Activated T-helper 2 cell treated with anti-CD3 and anti-CD28 coated beads, Interferon-gamma antibody, Interleukin-2, Interleukin-4, amounts not matched to agents 10 μg/mL and 5 μg/mL and 100 μg/mL, durations not matched to agents 14 hours and 24 hours and 36 hours (primary cell): ENCODE measurements at regions not wholly inside any gene's neighbourhood (a gene's known extent, or its start where the extent isn't known, plus 50 kb on each side); places are given as distances from the start of the nearest gene placed in this dataset.

ENCODE experiments used
- DNase-seq: peaks from one replicate; pipeline ENCODE4 v3.0.0; 2021; ENCODE audit warnings: low spot score
- H3K27ac Mint-ChIP-seq: one replicate; pipeline ENCODE4 v1.8.0; 2021; ENCODE audit warnings: mixed read lengths
- H3K27me3 Mint-ChIP-seq: one replicate; pipeline ENCODE4 v1.8.0; 2021; ENCODE audit warnings: low read depth, mixed read lengths
- H3K36me3 Mint-ChIP-seq: one replicate; pipeline ENCODE4 v1.8.0; 2021; ENCODE audit warnings: low read depth, mixed read lengths
- H3K4me1 Mint-ChIP-seq: one replicate; pipeline ENCODE4 v1.8.0; 2021; ENCODE audit warnings: low read depth, mixed read lengths
- H3K4me3 Mint-ChIP-seq: one replicate; pipeline ENCODE4 v1.8.0; 2021; ENCODE audit warnings: low read depth, mild to moderate bottlenecking, moderate library complexity, mixed read lengths
- H3K9me3 Mint-ChIP-seq: one replicate; pipeline ENCODE4 v1.8.0; 2021; ENCODE audit warnings: mixed read lengths
- intact Hi-C: fragments of 100-400 bp; cut with micrococcal nuclease; formaldehyde crosslinking; loops from one replicate; pipeline ENCODE4 v1.15.1; 2023

- Mint-ChIP-seq H3K27me3 (peaks cover 14% of the 10 kb centered on the region), H3K4me1 (no peaks in the 10 kb centered on the region), H3K27ac (no peak overlapping the region), H3K4me3 (no peak overlapping the region), H3K36me3 (no peaks in the 10 kb centered on the region), H3K9me3 (no peaks in the 10 kb centered on the region)
- DNase-seq, result no peak
- intact Hi-C loops, result no loop called here
Measured at GRCh38 chr6:71403422-71404134, 115.0 kb downstream of the OGFRL1 start.

- peaks cover 17% of the 10 kb centered on the region for H3K27me3 Mint-ChIP-seq
- no peak for DNase-seq
- H3K27ac Mint-ChIP-seq, result no peak overlapping the region
- H3K4me1 Mint-ChIP-seq, result no peaks in the 10 kb centered on the region
- H3K36me3 Mint-ChIP-seq, result no peaks in the 10 kb centered on the region
- intact Hi-C loops, result no loop called here
- no peak overlapping the region for H3K4me3 Mint-ChIP-seq
- H3K9me3 Mint-ChIP-seq, result no peaks in the 10 kb centered on the region
Measured at GRCh38 chr6:71404145-71404966, 115.7 kb downstream of the OGFRL1 start.

GRCh38 chr6:71404967-71405278 lies 116.3 kb downstream of the OGFRL1 start:
- H3K4me1 Mint-ChIP-seq, result no peaks in the 10 kb centered on the region
- H3K4me3 Mint-ChIP-seq, result no peak overlapping the region
- no peak for DNase-seq
- H3K27ac Mint-ChIP-seq, result no peak overlapping the region
- H3K27me3 Mint-ChIP-seq, result peaks cover 17% of the 10 kb centered on the region
- H3K36me3 Mint-ChIP-seq, result no peaks in the 10 kb centered on the region
- intact Hi-C loops, result no loop called here
- no peaks in the 10 kb centered on the region for H3K9me3 Mint-ChIP-seq

- Mint-ChIP-seq H3K36me3 (no peaks in the 10 kb centered on the region), H3K9me3 (peaks cover under 1% of the 10 kb centered on the region)
Measured at GRCh38 chr6:71405416-71405815, 116.8 kb downstream of the OGFRL1 start.

GRCh38 chr6:71406865-71407860 lies 118.6 kb downstream of the OGFRL1 start:
- intact Hi-C loops, result no loop called here
- Mint-ChIP-seq H3K27ac (no peak overlapping the region), H3K4me1 (peaks cover 4% of the 10 kb centered on the region), H3K27me3 (peaks cover 18% of the 10 kb centered on the region), H3K4me3 (no peak overlapping the region), H3K36me3 (no peaks in the 10 kb centered on the region), H3K9me3 (peaks cover 7% of the 10 kb centered on the region)
- no peak for DNase-seq

More at GRCh38 chr6:71405416-71405815, 116.8 kb downstream of the OGFRL1 start:
- intact Hi-C loops, result no loop called here
- peaks cover 17% of the 10 kb centered on the region for H3K27me3 Mint-ChIP-seq
- H3K4me3 Mint-ChIP-seq, result no peak overlapping the region
- H3K27ac Mint-ChIP-seq, result no peak overlapping the region
- peaks cover 2% of the 10 kb centered on the region for H3K4me1 Mint-ChIP-seq
- no peak for DNase-seq

GRCh38 chr6:71408787-71409723 lies 120.4 kb downstream of the OGFRL1 start:
- Mint-ChIP-seq H3K36me3 (no peaks in the 10 kb centered on the region), H3K27ac (no peak overlapping the region), H3K4me1 (peaks cover 4% of the 10 kb centered on the region), H3K9me3 (peaks cover 7% of the 10 kb centered on the region), H3K27me3 (peaks cover 21% of the 10 kb centered on the region), H3K4me3 (no peak overlapping the region)
- no peak for DNase-seq
- intact Hi-C loops, result no loop called here

DNA sequence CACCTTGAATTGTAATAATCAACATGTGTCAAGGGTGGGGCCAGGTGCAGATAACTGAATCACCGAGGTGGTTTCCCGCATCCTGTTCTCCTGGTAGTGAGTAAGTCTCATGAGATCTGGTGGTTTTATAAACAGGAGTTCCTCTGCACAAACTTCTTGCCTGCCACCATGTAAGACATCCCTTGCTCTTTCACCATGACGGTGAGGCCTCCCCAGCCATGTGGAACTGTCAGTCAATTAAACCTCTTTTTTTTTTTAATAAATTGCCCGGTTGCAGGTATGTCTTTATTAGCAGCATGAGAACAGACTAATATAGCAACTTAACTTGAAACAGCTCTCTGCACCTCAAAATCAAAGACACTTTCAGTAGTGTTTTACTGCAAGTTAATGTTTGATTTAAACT lies 121.6 kb downstream of the OGFRL1 start:
- Mint-ChIP-seq H3K27ac (no peak overlapping the region), H3K9me3 (peaks cover 7% of the 10 kb centered on the region), H3K4me1 (peaks cover 4% of the 10 kb centered on the region), H3K27me3 (peaks cover 26% of the 10 kb centered on the region), H3K4me3 (no peak overlapping the region), H3K36me3 (no peaks in the 10 kb centered on the region)
- intact Hi-C loops, result no loop called here
- DNase-seq, result no peak

- intact Hi-C loops, result no loop called here
- Mint-ChIP-seq H3K27ac (no peak overlapping the region), H3K27me3 (peaks cover 25% of the 10 kb centered on the region)
Measured at GRCh38 chr6:71410681-71411080, 122.1 kb downstream of the OGFRL1 start.

GRCh38 chr6:71411882-71412281 lies 123.3 kb downstream of the OGFRL1 start:
- DNase-seq, result no peak
- H3K36me3 Mint-ChIP-seq, result no peaks in the 10 kb centered on the region
- peaks cover 24% of the 10 kb centered on the region for H3K27me3 Mint-ChIP-seq
- H3K9me3 Mint-ChIP-seq, result peaks cover 7% of the 10 kb centered on the region
- no peak overlapping the region for H3K27ac Mint-ChIP-seq
- H3K4me1 Mint-ChIP-seq, result peaks cover 4% of the 10 kb centered on the region
- intact Hi-C loops, result no loop called here
- no peak overlapping the region for H3K4me3 Mint-ChIP-seq

More at GRCh38 chr6:71410681-71411080, 122.1 kb downstream of the OGFRL1 start:
- Mint-ChIP-seq H3K36me3 (no peaks in the 10 kb centered on the region), H3K9me3 (peaks cover 7% of the 10 kb centered on the region), H3K4me3 (no peak overlapping the region), H3K4me1 (peaks cover 4% of the 10 kb centered on the region)
- DNase-seq, result no peak

DNA sequence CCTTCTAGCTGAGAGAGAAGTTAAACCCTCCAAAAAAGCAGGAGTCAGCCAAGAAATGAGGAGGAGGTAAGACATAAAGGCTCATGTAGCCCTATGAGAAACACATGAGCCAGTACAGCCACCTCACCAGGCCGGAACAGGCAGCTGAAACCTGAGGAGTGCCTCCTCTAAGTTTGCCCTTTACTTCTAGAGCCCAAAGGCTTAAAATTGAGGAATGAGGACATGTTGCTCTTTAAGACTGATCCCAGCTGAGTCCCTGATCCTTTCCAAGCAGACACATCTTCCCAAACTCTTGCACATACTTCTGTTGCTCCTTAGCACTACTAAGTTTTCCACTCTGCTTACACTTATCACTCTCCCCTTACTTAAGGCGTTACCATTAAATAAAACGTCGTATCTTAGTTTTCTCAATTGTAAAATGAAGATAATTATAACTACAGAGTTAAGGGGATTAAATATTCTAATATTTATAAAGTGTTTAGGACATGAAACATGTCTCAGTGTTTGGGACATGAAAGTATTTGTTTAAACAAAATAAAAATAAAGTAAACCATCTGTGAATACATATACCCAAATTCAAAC lies 124.0 kb downstream of the OGFRL1 start:
- Mint-ChIP-seq H3K4me3 (no peak overlapping the region), H3K27ac (no peak overlapping the region), H3K27me3 (peaks cover 26% of the 10 kb centered on the region), H3K9me3 (peaks cover 7% of the 10 kb centered on the region), H3K36me3 (no peaks in the 10 kb centered on the region), H3K4me1 (peaks cover 4% of the 10 kb centered on the region)
- DNase-seq, result no peak
- intact Hi-C loops, result no loop called here

GRCh38 chr6:71414486-71414885 lies 125.9 kb downstream of the OGFRL1 start:
- Mint-ChIP-seq H3K9me3 (peaks cover 7% of the 10 kb centered on the region), H3K4me3 (no peak overlapping the region), H3K4me1 (peaks cover 4% of the 10 kb centered on the region), H3K27me3 (peaks cover 40% of the 10 kb centered on the region), H3K27ac (no peak overlapping the region), H3K36me3 (no peaks in the 10 kb centered on the region)
- intact Hi-C loops, result no loop called here
- no peak for DNase-seq
